C4-2B (cell line): ENCODE measurements at regions not wholly inside any gene's neighbourhood (a gene's known extent, or its start where the extent isn't known, plus 50 kb on each side); places are given as distances from the start of the nearest gene placed in this dataset.

Experiments
- CTCF ChIP-seq: fragments of 450-650 bp; conservative IDR thresholded peaks from 2 replicates; pipeline ENCODE4 v1.5.1; 2017; ENCODE audit warnings: mild to moderate bottlenecking
- ZFX ChIP-seq: fragments of 450-650 bp; IDR thresholded peaks from 2 replicates; pipeline ENCODE4 v1.6.1; 2017

DNA sequence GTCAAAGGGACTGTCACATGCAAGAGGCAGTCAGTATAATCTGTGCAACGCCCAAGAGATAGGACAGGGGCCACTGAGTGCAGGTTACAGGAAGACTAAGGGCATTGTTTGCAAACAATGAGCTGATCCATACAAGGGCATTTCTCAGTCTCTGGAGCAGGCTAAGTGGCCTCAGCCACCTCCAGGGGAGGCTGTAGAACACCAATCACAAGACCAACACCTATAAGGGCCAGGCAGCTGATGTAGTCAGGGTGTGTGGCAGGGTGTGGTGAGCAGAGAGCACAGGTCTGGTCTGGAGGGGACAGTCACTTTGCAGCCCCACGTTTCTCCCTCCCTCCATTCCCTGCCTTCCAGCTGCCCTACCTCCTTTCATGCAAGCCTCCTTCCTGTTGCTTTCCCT lies 83.2 kb upstream of the ADRA1B start:
- TF ChIP-seq ZFX, result no peak
- TF ChIP-seq CTCF, result no peak
